ENCODE measurements at regions not wholly inside any gene's neighbourhood (a gene's known extent, or its start where the extent isn't known, plus 50 kb on each side); places are given as distances from the start of the nearest gene placed in this dataset.

GRCh38 chr5:125169396-125169795, 423.0 kb upstream of the ZNF608 start:
- TF ChIP-seq, protein P1, sequence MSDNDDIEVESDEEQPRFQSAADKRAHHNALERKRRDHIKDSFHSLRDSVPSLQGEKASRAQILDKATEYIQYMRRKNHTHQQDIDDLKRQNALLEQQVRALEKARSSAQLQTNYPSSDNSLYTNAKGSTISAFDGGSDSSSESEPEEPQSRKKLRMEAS (IDR thresholded peaks at IDR 0.05): no peak
- TF ChIP-seq NFIC (IDR thresholded peaks at IDR 0.05) (no peak), YY1 (IDR thresholded peaks at IDR 0.05; ENCODE audit: low read depth) (no peak), FOXM1 (IDR thresholded peaks at IDR 0.05; ENCODE audit: borderline replicate concordance, low read depth) (no peak), TEAD4 (IDR thresholded peaks at IDR 0.05) (no peak), TCF12 (IDR thresholded peaks at IDR 0.05; ENCODE audit: low read depth) (no peak), CREB1 (IDR thresholded peaks at IDR 0.05; ENCODE audit: low read depth) (no peak)

DNA sequence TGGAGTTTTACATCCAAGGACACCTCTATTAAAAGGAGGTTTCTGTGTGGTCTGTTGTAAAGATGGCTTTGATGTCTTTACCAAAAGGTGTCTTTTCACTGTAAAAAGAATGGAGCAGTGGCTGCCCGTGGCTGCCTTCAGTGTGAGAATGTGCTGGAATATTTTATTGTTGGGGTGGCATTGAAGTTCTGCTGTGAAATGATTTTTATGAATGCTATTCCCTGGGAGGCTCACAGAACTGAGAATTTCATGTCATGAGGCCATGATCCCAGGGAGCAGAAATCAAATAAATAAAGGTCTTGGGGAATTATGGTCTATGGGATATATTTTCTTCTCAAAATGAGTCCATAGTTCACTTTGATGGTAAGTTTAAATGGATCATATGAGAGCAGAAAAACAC, 425.2 kb upstream of the ZNF608 start:
- no peak for TF ChIP-seq RAD21 (IDR thresholded peaks at IDR 0.05; ENCODE audit: low read depth)

DNA sequence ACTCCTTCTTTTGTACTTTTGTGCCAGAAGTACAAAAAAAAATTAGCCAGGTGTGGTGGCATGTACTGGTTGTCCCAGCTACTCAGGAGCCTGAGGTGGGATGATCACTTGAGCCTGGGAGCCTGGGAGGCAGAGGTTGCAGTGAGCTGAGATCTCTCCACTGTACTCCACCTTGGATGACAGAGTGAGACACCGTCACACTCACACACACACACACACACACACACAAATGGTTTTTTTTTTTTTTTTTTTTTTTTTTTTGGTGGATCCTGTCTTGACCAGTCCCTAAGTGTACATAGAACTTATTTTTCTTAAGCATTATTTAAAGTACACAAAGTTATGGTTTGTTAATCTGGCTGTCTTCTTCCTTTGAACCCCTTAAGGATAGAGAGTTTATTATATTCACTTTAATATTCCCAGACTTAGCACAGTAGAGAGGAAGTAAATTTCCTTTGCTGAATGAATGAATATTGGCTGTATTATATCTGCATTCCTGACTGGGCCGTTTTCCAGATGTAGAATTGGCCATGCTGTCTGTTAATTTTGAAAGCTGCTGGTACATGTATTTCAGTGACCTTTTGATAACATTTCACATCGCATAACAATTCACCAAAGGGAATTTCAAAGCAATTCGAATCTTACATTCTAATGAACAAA, 429.0 kb upstream of the ZNF608 start:
- no peak for TF ChIP-seq TAF1 (IDR thresholded peaks at IDR 0.05; ENCODE audit: low read depth)
- TF ChIP-seq CREB1 (IDR thresholded peaks at IDR 0.05; ENCODE audit: low read depth): no peak
- TF ChIP-seq RAD21 (IDR thresholded peaks at IDR 0.05; ENCODE audit: low read depth): no peak
- TF ChIP-seq ZBTB7A (IDR thresholded peaks at IDR 0.05; ENCODE audit: low read depth): no peak
- TF ChIP-seq YY1 (IDR thresholded peaks at IDR 0.05; ENCODE audit: low read depth): no peak
- no peak for TF ChIP-seq TCF12 (IDR thresholded peaks at IDR 0.05; ENCODE audit: low read depth)
- no peak for TF ChIP-seq EGR1 (IDR thresholded peaks at IDR 0.05)
- TF ChIP-seq, protein P2, sequence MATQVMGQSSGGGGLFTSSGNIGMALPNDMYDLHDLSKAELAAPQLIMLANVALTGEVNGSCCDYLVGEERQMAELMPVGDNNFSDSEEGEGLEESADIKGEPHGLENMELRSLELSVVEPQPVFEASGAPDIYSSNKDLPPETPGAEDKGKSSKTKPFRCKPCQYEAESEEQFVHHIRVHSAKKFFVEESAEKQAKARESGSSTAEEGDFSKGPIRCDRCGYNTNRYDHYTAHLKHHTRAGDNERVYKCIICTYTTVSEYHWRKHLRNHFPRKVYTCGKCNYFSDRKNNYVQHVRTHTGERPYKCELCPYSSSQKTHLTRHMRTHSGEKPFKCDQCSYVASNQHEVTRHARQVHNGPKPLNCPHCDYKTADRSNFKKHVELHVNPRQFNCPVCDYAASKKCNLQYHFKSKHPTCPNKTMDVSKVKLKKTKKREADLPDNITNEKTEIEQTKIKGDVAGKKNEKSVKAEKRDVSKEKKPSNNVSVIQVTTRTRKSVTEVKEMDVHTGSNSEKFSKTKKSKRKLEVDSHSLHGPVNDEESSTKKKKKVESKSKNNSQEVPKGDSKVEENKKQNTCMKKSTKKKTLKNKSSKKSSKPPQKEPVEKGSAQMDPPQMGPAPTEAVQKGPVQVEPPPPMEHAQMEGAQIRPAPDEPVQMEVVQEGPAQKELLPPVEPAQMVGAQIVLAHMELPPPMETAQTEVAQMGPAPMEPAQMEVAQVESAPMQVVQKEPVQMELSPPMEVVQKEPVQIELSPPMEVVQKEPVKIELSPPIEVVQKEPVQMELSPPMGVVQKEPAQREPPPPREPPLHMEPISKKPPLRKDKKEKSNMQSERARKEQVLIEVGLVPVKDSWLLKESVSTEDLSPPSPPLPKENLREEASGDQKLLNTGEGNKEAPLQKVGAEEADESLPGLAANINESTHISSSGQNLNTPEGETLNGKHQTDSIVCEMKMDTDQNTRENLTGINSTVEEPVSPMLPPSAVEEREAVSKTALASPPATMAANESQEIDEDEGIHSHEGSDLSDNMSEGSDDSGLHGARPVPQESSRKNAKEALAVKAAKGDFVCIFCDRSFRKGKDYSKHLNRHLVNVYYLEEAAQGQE (IDR thresholded peaks at IDR 0.05; ENCODE audit: low read depth): no peak
- TF ChIP-seq NFIC (IDR thresholded peaks at IDR 0.05): no peak
- no peak for TF ChIP-seq EP300 (IDR thresholded peaks at IDR 0.05; ENCODE audit: borderline replicate concordance)
- TF ChIP-seq, protein P3, sequence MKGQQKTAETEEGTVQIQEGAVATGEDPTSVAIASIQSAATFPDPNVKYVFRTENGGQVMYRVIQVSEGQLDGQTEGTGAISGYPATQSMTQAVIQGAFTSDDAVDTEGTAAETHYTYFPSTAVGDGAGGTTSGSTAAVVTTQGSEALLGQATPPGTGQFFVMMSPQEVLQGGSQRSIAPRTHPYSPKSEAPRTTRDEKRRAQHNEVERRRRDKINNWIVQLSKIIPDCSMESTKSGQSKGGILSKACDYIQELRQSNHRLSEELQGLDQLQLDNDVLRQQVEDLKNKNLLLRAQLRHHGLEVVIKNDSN (IDR thresholded peaks at IDR 0.05): no peak
- TF ChIP-seq, protein P1 (IDR thresholded peaks at IDR 0.05): no peak
- TF ChIP-seq CEBPB (IDR thresholded peaks at IDR 0.05): no peak
- TF ChIP-seq TEAD4 (IDR thresholded peaks at IDR 0.05): no peak
- TF ChIP-seq FOXM1 (IDR thresholded peaks at IDR 0.05; ENCODE audit: borderline replicate concordance, low read depth): no peak

- TF ChIP-seq FOXM1 (IDR thresholded peaks at IDR 0.05; ENCODE audit: borderline replicate concordance, low read depth) (peak; percentile 75; the same call in 1 of the 2 replicates), EP300 (IDR thresholded peaks at IDR 0.05; ENCODE audit: borderline replicate concordance) (peak; percentile 82), RAD21 (IDR thresholded peaks at IDR 0.05; ENCODE audit: low read depth) (no peak), TCF12 (IDR thresholded peaks at IDR 0.05; ENCODE audit: low read depth) (peak; percentile 68; the same call in 1 of the 2 replicates), CREB1 (IDR thresholded peaks at IDR 0.05; ENCODE audit: low read depth) (no peak), NFIC (IDR thresholded peaks at IDR 0.05) (peak; percentile 69), TEAD4 (IDR thresholded peaks at IDR 0.05) (peak; percentile 52)
- TF ChIP-seq, protein P3 (IDR thresholded peaks at IDR 0.05): no peak
- TF ChIP-seq, protein P1 (IDR thresholded peaks at IDR 0.05): no peak
Observed at GRCh38 chr5:125176005-125176390, 429.6 kb upstream of the ZNF608 start.

DNA sequence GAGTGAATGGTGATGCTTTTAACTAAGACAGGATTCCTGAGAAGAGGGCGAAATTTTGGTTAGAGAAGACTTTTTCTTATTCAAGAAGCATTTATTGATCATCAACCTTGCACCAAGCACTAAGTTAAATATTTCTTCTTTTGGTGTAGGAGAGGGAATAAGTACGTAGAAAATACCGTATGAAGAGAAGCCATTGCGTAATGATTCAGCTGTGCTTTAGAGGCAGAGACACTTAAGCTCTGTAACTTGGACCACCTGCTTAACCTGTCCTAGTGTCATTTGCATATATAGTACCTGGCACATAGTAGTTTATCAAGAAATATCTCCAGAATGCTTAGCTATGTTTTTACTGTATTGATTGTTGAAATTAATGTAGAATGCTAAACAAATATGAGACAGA, 430.9 kb upstream of the ZNF608 start:
- TF ChIP-seq TAF1 (IDR thresholded peaks at IDR 0.05; ENCODE audit: low read depth) (no peak), NFIC (IDR thresholded peaks at IDR 0.05) (no peak), ZBTB7A (IDR thresholded peaks at IDR 0.05; ENCODE audit: low read depth) (no peak), TCF12 (IDR thresholded peaks at IDR 0.05; ENCODE audit: low read depth) (no peak), YY1 (IDR thresholded peaks at IDR 0.05; ENCODE audit: low read depth) (no peak), TEAD4 (IDR thresholded peaks at IDR 0.05) (no peak), FOXM1 (IDR thresholded peaks at IDR 0.05; ENCODE audit: borderline replicate concordance, low read depth) (no peak), EGR1 (IDR thresholded peaks at IDR 0.05) (no peak), CEBPB (IDR thresholded peaks at IDR 0.05) (no peak), RAD21 (IDR thresholded peaks at IDR 0.05; ENCODE audit: low read depth) (no peak), EP300 (IDR thresholded peaks at IDR 0.05; ENCODE audit: borderline replicate concordance) (no peak), CREB1 (IDR thresholded peaks at IDR 0.05; ENCODE audit: low read depth) (no peak)
- TF ChIP-seq, protein P1 (IDR thresholded peaks at IDR 0.05): no peak
- TF ChIP-seq, protein P3 (IDR thresholded peaks at IDR 0.05): no peak
- TF ChIP-seq, protein P2 (IDR thresholded peaks at IDR 0.05; ENCODE audit: low read depth): no peak
